ENCODE measurements at regions not wholly inside any gene's neighbourhood (a gene's known extent, or its start where the extent isn't known, plus 50 kb on each side); places are given as distances from the start of the nearest gene placed in this dataset.

DNA sequence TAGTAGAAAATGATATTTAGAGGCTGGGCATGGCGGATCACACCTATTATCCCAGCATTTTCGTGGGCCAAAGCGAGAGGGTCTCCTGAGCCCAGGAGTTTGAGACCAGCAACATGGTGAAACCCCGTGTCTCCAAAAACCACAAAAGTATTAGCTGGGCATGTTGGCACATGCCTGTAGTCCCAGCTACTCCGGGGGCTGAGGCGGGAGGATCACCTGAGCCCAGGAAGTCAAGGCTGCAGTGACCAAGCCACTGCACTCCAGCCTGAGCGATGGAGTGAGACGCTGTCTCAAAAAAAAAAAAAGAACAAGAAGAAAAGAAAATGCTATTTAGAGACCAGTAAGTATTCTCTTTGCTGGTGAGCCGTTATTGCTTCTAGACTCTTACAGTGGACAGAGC lies 79.2 kb upstream of the MDM1 start:
- no peak for TF ChIP-seq ZNF140 (tag by site-specific recombination; IDR thresholded peaks at IDR 0.05)
- TF ChIP-seq, protein P1, sequence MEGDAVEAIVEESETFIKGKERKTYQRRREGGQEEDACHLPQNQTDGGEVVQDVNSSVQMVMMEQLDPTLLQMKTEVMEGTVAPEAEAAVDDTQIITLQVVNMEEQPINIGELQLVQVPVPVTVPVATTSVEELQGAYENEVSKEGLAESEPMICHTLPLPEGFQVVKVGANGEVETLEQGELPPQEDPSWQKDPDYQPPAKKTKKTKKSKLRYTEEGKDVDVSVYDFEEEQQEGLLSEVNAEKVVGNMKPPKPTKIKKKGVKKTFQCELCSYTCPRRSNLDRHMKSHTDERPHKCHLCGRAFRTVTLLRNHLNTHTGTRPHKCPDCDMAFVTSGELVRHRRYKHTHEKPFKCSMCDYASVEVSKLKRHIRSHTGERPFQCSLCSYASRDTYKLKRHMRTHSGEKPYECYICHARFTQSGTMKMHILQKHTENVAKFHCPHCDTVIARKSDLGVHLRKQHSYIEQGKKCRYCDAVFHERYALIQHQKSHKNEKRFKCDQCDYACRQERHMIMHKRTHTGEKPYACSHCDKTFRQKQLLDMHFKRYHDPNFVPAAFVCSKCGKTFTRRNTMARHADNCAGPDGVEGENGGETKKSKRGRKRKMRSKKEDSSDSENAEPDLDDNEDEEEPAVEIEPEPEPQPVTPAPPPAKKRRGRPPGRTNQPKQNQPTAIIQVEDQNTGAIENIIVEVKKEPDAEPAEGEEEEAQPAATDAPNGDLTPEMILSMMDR (tag by site-specific recombination; IDR thresholded peaks at IDR 0.05), result no peak
- no peak for TF ChIP-seq ZNF777 (tag by site-specific recombination; IDR thresholded peaks at IDR 0.05; ENCODE audit: borderline replicate concordance)
- TF ChIP-seq SALL2 (tag by site-specific recombination; IDR thresholded peaks at IDR 0.05; ENCODE audit: borderline replicate concordance), result no peak
- TF ChIP-seq HOXA7 (CRISPR knock-in tag; IDR thresholded peaks at IDR 0.05; ENCODE audit: borderline replicate concordance), result no peak
- TF ChIP-seq ZNF423 (tag by site-specific recombination; IDR thresholded peaks at IDR 0.05), result no peak
- TF ChIP-seq ZNF560 (tag by site-specific recombination; IDR thresholded peaks at IDR 0.05; ENCODE audit: borderline replicate concordance), result no peak
- TF ChIP-seq, protein P2, sequence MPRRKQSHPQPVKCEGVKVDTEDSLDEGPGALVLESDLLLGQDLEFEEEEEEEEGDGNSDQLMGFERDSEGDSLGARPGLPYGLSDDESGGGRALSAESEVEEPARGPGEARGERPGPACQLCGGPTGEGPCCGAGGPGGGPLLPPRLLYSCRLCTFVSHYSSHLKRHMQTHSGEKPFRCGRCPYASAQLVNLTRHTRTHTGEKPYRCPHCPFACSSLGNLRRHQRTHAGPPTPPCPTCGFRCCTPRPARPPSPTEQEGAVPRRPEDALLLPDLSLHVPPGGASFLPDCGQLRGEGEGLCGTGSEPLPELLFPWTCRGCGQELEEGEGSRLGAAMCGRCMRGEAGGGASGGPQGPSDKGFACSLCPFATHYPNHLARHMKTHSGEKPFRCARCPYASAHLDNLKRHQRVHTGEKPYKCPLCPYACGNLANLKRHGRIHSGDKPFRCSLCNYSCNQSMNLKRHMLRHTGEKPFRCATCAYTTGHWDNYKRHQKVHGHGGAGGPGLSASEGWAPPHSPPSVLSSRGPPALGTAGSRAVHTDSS (tag by site-specific recombination; IDR thresholded peaks at IDR 0.05), result no peak
- TF ChIP-seq, protein P3, sequence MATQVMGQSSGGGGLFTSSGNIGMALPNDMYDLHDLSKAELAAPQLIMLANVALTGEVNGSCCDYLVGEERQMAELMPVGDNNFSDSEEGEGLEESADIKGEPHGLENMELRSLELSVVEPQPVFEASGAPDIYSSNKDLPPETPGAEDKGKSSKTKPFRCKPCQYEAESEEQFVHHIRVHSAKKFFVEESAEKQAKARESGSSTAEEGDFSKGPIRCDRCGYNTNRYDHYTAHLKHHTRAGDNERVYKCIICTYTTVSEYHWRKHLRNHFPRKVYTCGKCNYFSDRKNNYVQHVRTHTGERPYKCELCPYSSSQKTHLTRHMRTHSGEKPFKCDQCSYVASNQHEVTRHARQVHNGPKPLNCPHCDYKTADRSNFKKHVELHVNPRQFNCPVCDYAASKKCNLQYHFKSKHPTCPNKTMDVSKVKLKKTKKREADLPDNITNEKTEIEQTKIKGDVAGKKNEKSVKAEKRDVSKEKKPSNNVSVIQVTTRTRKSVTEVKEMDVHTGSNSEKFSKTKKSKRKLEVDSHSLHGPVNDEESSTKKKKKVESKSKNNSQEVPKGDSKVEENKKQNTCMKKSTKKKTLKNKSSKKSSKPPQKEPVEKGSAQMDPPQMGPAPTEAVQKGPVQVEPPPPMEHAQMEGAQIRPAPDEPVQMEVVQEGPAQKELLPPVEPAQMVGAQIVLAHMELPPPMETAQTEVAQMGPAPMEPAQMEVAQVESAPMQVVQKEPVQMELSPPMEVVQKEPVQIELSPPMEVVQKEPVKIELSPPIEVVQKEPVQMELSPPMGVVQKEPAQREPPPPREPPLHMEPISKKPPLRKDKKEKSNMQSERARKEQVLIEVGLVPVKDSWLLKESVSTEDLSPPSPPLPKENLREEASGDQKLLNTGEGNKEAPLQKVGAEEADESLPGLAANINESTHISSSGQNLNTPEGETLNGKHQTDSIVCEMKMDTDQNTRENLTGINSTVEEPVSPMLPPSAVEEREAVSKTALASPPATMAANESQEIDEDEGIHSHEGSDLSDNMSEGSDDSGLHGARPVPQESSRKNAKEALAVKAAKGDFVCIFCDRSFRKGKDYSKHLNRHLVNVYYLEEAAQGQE (tag by site-specific recombination; IDR thresholded peaks at IDR 0.05), result no peak
- TF ChIP-seq, protein P4, sequence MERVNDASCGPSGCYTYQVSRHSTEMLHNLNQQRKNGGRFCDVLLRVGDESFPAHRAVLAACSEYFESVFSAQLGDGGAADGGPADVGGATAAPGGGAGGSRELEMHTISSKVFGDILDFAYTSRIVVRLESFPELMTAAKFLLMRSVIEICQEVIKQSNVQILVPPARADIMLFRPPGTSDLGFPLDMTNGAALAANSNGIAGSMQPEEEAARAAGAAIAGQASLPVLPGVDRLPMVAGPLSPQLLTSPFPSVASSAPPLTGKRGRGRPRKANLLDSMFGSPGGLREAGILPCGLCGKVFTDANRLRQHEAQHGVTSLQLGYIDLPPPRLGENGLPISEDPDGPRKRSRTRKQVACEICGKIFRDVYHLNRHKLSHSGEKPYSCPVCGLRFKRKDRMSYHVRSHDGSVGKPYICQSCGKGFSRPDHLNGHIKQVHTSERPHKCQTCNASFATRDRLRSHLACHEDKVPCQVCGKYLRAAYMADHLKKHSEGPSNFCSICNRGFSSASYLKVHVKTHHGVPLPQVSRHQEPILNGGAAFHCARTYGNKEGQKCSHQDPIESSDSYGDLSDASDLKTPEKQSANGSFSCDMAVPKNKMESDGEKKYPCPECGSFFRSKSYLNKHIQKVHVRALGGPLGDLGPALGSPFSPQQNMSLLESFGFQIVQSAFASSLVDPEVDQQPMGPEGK (tag by site-specific recombination; IDR thresholded peaks at IDR 0.05), result no peak
- no peak for TF ChIP-seq ZNF561 (tag by site-specific recombination; IDR thresholded peaks at IDR 0.05; ENCODE audit: borderline replicate concordance)
- TF ChIP-seq, protein P5, sequence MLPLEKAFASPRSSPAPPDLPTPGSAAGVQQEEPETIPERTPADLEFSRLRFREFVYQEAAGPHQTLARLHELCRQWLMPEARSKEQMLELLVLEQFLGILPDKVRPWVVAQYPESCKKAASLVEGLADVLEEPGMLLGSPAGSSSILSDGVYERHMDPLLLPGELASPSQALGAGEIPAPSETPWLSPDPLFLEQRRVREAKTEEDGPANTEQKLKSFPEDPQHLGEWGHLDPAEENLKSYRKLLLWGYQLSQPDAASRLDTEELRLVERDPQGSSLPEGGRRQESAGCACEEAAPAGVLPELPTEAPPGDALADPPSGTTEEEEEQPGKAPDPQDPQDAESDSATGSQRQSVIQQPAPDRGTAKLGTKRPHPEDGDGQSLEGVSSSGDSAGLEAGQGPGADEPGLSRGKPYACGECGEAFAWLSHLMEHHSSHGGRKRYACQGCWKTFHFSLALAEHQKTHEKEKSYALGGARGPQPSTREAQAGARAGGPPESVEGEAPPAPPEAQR (tag by site-specific recombination; IDR thresholded peaks at IDR 0.05), result no peak
- no peak for TF ChIP-seq ZNF175 (tag by site-specific recombination; IDR thresholded peaks at IDR 0.05)

Data from HEK293 (cell line).